HG02623 (cell line): ENCODE measurements at regions not wholly inside any gene's neighbourhood (a gene's known extent, or its start where the extent isn't known, plus 50 kb on each side); places are given as distances from the start of the nearest gene placed in this dataset.
"Not testable (repeated sequence)": the region's sequence is repeated elsewhere in the genome, so short reads cannot be mapped to it uniquely, and the experiment has no call there.

Source experiments
- ATAC-seq: cut with Tn5 transposase; IDR thresholded peaks from one replicate; pipeline ENCODE4 v1.9.1; 2021; ENCODE audit warnings: moderate library complexity; ENCODE audit not compliant: unreplicated experiment

DNA sequence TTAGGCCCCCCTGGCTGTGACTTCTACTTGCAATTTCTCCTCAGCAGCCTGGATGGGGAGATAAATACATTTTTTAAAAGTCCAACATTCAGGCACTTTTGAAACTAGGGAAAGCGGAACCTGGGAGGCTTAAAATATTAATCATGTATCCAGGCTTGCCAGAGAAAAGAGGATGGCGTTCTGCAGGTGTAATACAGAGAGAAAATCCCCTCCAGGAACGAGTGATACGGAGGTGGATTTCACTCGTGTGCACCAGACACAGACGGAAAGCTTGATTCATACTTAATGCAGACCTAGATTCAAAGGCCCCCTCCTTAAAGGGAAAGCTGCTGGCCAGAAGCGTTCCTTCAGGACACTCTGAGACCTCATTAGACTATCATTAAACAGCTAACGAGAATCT, 354.0 kb upstream of the BOD1L1 start:
- no peak for ATAC-seq

GRCh38 chr4:13982010-13982409, 354.5 kb upstream of the BOD1L1 start:
- no peak for ATAC-seq

- no peak for ATAC-seq
Measured at GRCh38 chr4:13983189-13983790, 355.8 kb upstream of the BOD1L1 start.

- no peak for ATAC-seq
Measured at GRCh38 chr4:13984991-13985800, 357.7 kb upstream of the BOD1L1 start.

GRCh38 chr4:13985837-13986236, 358.3 kb upstream of the BOD1L1 start:
- no peak for ATAC-seq

DNA sequence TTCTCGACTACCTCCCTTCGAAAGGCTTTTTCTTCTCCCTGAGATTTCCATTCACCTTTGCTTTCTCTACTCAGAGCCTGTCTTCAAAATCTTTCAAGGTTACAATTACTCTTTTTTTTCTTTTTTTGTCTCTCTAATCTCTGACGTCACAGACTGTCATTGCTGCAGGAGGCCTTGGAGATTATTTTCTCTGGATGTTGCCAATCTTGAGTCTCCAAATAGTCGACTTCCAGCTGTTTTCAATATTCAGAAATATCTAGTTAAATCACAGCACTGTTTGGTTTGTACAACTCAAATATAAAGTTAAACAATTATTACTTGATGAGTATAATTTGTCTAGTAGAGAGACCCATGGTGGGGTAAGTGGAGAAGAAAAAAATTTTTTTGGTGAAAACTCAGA, 359.0 kb upstream of the BOD1L1 start:
- ATAC-seq = no peak

DNA sequence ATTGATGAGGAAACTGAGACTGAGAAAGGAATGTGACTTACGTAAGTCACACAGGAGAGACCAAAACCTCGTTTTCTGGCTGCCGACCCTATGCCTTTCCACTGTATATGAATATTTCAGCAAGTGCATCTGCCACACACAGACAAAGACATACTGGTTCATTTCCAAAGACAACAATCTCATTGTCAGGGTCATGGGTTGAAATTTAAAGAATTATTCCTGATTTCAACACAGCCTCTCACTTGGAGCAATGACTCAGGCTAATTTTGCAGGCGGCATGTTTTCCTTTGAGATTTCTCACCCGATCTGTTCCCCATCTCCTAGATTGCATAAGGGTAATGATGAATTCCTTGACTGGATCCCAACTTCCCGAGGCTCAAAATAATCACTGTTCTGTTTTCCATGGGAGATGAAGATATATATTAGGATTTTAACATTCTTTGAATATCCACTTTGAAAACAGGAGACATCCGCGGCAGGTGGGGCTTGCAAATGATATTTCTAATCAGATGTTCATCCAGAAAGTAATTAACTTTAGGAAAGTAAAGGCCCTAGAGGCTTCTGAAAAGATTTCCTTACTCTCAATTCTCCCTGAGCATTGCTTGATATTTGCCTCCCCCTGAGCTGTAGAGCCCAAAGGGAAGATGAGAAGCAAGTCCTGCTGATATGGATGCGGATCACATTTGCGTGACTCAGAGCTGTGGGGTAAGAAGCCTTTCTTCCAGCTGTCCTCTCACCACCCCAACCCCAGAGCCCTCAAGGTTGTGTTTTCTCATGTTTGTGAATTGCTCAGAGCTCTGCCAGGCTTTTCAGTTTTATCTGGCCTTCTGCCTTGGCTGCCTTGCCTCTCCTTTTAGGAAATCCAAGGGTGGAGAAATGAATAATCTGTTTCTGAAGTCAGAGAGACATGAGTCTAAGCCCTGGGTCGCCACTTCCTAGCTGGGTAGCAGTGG, 361.1 kb upstream of the BOD1L1 start:
- ATAC-seq = no peak

- no peak for ATAC-seq
Measured at GRCh38 chr4:13989501-13989900, 362.0 kb upstream of the BOD1L1 start.

GRCh38 chr4:13990596-13991589, 363.4 kb upstream of the BOD1L1 start:
- ATAC-seq = no peak

GRCh38 chr4:13992041-13992440, 364.5 kb upstream of the BOD1L1 start:
- no peak for ATAC-seq

GRCh38 chr4:13992975-13993520, 365.5 kb upstream of the BOD1L1 start:
- ATAC-seq = no peak

- ATAC-seq = no peak
Measured at GRCh38 chr4:13994016-13994415, 366.5 kb upstream of the BOD1L1 start.

- no peak for ATAC-seq
Measured at GRCh38 chr4:13998850-13999445, 371.4 kb upstream of the BOD1L1 start.

DNA sequence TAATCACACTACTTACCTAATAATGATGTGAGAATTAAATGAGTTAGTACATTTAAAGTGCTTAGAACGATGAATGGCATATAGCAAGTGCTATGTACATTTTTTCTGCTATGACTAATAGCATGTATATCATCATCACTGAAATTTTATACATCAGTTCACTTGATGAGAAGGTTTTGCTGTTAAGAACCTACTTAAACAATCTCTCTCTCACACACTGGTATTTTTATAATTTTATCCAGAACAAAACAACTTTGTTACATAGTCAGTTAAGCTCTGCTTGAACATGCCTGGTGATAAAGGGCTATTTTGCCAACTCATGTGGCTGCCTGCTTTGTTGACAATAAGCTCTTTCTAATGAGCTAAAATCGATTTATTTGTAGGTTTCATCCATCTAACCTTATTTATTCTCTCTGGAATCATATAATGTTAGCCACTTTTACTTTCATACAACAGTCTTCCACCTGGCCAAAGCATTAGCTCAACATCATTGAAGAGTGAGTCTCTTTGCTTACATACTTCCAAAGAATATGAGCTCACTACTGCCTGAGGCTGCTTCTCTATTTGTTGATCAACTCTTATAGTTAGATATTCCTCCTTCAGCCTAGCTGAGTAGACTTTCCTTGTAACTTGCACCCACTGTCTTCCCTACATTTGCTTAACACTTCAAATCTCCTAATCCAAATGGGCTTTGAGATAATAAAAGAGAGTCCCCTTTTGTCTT, 372.7 kb upstream of the BOD1L1 start:
- no peak for ATAC-seq

- not testable (repeated sequence) for ATAC-seq
Measured at GRCh38 chr4:14002331-14002730, 374.8 kb upstream of the BOD1L1 start.

DNA sequence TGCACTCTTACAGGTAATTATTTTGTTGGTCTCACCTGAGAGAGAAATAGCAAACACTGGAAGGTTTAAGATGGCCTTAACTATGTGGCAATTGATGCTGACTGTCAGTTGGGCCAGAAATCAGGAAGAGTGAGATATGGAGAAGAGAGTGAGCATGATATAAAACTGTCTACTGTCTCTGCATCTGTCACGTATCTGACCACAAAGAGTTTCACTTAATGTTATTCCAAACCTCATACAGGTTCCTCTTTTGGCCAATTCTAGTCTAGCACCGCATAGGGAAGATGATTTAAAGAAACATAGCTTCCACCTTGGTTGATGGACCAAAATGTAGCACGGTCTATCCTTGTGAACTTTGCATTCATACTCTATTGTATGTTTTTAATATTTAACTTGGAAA, 381.0 kb upstream of the BOD1L1 start:
- no peak for ATAC-seq

DNA sequence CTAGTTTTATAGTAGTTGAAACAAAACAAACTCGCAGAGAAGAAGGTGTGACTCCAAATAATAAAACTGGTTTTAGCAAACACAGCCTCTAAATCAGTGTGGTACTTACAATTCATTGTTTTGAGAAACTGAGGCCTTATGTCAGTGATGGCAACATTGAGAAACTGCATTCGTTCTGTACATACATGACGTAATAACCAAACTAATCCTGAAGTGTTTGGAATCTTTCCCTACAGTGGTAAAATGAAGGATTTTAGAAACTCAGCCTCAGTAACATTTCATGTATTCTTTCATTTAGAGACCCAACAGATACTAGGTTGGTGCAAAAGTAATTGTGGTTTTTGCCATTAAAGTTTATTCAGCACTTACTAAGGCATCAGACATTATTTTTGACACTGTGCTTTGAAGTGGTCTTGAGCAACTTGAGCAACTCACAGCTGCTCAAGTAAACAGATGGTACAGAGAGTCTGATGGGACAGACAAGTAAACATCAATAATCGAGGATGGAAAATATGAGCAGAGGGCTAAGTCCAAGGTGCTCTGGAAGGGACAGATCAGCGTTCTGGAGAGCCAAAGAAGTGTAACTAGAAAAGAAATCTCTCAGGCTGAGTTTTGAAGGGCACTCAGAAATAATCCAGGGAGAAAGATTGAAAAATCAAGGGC, 390.8 kb upstream of the BOD1L1 start:
- no peak for ATAC-seq

GRCh38 chr4:14022456-14022855, 394.9 kb upstream of the BOD1L1 start:
- no peak for ATAC-seq
